ENCODE measurements at regions not wholly inside any gene's neighbourhood (a gene's known extent, or its start where the extent isn't known, plus 50 kb on each side); places are given as distances from the start of the nearest gene placed in this dataset.
"Not testable (repeated sequence)": the region's sequence is repeated elsewhere in the genome, so short reads cannot be mapped to it uniquely, and the experiment has no call there.

DNA sequence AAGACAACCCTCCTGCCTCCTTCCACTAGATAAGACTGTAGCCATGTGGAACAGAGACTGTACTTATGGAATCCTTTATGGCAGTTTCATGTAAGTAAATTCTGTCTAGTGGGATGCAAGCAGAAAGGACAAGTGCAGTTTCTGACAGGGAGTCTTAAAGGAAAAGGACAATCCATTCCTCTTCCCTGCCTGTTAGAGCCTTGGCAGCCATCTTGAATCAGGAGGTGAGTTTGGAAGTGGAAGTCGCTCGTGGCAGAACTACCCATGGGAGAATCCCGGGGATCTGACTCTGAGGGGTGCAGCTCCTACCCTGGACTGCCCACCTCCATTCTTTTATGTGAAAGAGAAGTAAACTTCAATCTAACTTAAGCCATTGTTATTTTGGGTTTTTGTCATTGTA lies 61.4 kb upstream of the AKAP12 start:
- DNase-seq (ENCODE audit: low spot score), result no peak
- no peaks in the 10 kb centered on the region for H3K4me1 ChIP-seq (ENCODE audit: control insufficient read depth in 1 of 2, low read depth in 2 of 2)
- H3K4me3 ChIP-seq, result no peak overlapping the region
- ATAC-seq (ENCODE audit: insufficient number of reproducible peaks, low FRiP score, low read depth), result no peak
- H3K36me3 ChIP-seq, result no peaks in the 10 kb centered on the region
- no peaks in the 10 kb centered on the region for H3K27me3 ChIP-seq (replicated peaks; ENCODE audit: insufficient read depth)
- H3K9me3 ChIP-seq, result no peaks in the 10 kb centered on the region
- no peak for TF ChIP-seq CTCF (IDR thresholded peaks at IDR 0.05)
- no peak overlapping the region for H3K27ac ChIP-seq

DNA sequence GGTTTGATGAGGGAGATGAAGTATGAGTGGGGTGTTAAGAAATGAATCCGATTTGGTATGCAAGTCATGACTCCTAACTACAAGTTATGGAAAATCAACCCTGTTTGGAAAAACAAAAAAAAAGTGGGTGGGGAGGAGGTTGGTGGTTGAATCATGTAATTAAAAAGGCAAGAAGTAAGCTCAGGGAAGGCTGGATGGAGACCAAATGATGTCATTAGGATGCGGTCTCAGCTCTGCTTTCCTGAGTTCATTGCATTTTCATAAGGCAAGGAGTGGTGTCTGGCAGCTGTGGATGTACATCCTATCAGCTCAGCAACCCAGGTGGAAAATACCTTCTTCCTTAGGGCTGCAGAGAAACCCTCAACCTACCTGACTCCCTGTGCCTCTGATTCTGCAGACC lies 60.4 kb upstream of the AKAP12 start:
- Histone ChIP-seq H3K9me3 (no peaks in the 10 kb centered on the region), H3K27ac (no peak overlapping the region), H3K27me3 (replicated peaks; ENCODE audit: insufficient read depth) (no peaks in the 10 kb centered on the region), H3K4me1 (ENCODE audit: control insufficient read depth in 1 of 2, low read depth in 2 of 2) (no peaks in the 10 kb centered on the region), H3K4me3 (no peak overlapping the region), H3K36me3 (no peaks in the 10 kb centered on the region)
- ATAC-seq (ENCODE audit: insufficient number of reproducible peaks, low FRiP score, low read depth) (no peak), DNase-seq (ENCODE audit: low spot score) (no peak)
- TF ChIP-seq CTCF (IDR thresholded peaks at IDR 0.05), result no peak

GRCh38 chr6:151180330-151181048 lies 59.3 kb upstream of the AKAP12 start:
- Histone ChIP-seq H3K4me3 (no peak overlapping the region), H3K36me3 (no peaks in the 10 kb centered on the region), H3K4me1 (ENCODE audit: control insufficient read depth in 1 of 2, low read depth in 2 of 2) (no peaks in the 10 kb centered on the region), H3K9me3 (no peaks in the 10 kb centered on the region), H3K27me3 (replicated peaks; ENCODE audit: insufficient read depth) (no peaks in the 10 kb centered on the region), H3K27ac (no peak overlapping the region)
- no peak for ATAC-seq (ENCODE audit: insufficient number of reproducible peaks, low FRiP score, low read depth)
- DNase-seq (ENCODE audit: low spot score), result no peak
- no peak for TF ChIP-seq CTCF (IDR thresholded peaks at IDR 0.05)

DNA sequence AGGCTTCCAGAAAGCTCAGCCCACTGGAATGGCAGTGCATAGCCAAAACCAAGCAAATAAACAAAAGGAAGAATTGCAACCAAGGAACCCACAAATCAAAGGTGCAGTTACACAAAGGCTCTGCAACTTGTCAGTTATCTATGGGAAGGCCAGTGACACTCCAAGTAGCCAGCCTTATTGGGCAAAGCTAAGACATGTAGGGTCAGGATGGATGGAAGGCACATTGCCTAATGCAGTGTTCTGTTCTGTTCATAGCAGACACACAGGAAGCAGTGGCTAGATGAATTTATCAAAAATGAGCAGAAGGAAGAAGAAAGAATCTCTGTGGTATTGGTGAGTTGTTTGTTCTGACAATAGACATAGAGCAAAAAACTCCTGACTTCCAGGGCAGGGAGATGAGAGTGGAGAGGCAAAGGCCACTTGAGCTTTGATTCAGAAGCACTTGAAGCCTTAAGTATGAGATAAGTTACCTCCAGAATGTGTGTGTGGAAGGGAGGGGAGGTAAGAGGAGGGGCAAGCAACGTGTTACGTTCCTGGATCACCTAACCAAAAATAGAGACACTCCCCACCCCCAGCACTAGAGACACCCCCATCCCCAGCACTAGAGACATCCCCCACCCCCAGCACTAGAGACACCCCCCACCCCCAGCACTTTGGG lies 57.9 kb upstream of the AKAP12 start:
- no peak overlapping the region for H3K27ac ChIP-seq
- H3K36me3 ChIP-seq, result no peaks in the 10 kb centered on the region
- no peak for DNase-seq (ENCODE audit: low spot score)
- no peaks in the 10 kb centered on the region for H3K4me1 ChIP-seq (ENCODE audit: control insufficient read depth in 1 of 2, low read depth in 2 of 2)
- ATAC-seq (ENCODE audit: insufficient number of reproducible peaks, low FRiP score, low read depth), result no peak
- no peak overlapping the region for H3K4me3 ChIP-seq
- no peaks in the 10 kb centered on the region for H3K27me3 ChIP-seq (replicated peaks; ENCODE audit: insufficient read depth)
- no peak for TF ChIP-seq CTCF (IDR thresholded peaks at IDR 0.05)
- no peaks in the 10 kb centered on the region for H3K9me3 ChIP-seq

DNA sequence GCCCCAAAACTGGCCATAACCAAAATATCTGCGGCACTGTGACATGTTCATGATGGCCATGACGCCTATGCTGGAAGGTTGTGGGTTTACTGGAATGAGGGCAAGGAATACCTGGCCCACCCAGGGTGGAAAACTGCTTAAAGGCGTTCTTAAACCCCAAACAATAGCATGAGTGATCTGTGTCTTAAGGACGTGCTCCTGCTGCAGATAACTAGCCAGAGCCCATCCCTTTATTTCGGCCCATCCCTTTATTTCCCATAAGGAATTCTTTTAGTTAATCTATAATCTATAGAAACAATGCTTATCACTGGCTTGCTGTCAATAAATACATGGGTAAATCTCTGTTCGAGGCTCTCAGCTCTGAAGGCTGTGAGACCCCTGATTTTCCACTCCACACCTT lies 56.8 kb upstream of the AKAP12 start:
- H3K36me3 ChIP-seq; H3K27ac ChIP-seq; ATAC-seq (ENCODE audit: insufficient number of reproducible peaks, low FRiP score, low read depth); H3K4me3 ChIP-seq; H3K4me1 ChIP-seq (ENCODE audit: control insufficient read depth in 1 of 2, low read depth in 2 of 2); H3K27me3 ChIP-seq (replicated peaks; ENCODE audit: insufficient read depth); DNase-seq (ENCODE audit: low spot score); H3K9me3 ChIP-seq: not testable (repeated sequence)
